GM12878 (cell line): ENCODE measurements at regions not wholly inside any gene's neighbourhood (a gene's known extent, or its start where the extent isn't known, plus 50 kb on each side); places are given as distances from the start of the nearest gene placed in this dataset.
"Not testable (repeated sequence)": the region's sequence is repeated elsewhere in the genome, so short reads cannot be mapped to it uniquely, and the experiment has no call there.

Experiments used
- ATAC-seq: fragments of 200-7000 bp; cut with Tn5 transposase; 3 replicates; pipeline ENCODE4 v1.9.1; 2020; ENCODE audit warnings: mild to moderate bottlenecking, moderate library complexity
- BruUV-seq: library from RNA; stranded (reverse); fragments of 400-500 nt; replicated peaks from 2 replicates; lab custom pipeline; 2021; lab: Mats Ljungman, UMichigan
- CTCF ChIA-PET: fragments of 300-600 bp; sonication (Branson Sonifier 250); formaldehyde crosslinking; extraction: SDS; loops from one replicate; lab custom pipeline; 2021; ENCODE audit warnings: inconsistent platforms; lab: Yijun Ruan, JAX
- POLR2A ChIA-PET: fragments of 350-600 bp; formaldehyde crosslinking; extraction: SDS; loops from one replicate; lab custom pipeline; 2021; ENCODE audit warnings: inconsistent platforms; lab: Charles Lee
- RAD21 ChIA-PET: fragments of 300-600 bp; sonication (Branson Sonifier 250); formaldehyde crosslinking; loops from one replicate; lab custom pipeline; 2023; ENCODE audit warnings: antibody characterized with exemption; ENCODE audit not compliant: unreplicated experiment; lab: Charles Lee
- SMC1A ChIA-PET: fragments of 300-600 bp; sonication (Branson Sonifier 250); formaldehyde crosslinking; loops from one replicate; lab custom pipeline; 2023; ENCODE audit not compliant: unreplicated experiment, uncharacterized antibody; lab: Charles Lee
- DNase-seq: peaks from one replicate; pipeline ENCODE4 v3.0.0-alpha.2; 2011; ENCODE audit warnings: low read depth, low spot score
- FAIRE-seq: peaks from 3 replicates; lab custom pipeline; 2011; peaks lifted over from hg19 to GRCh38; lab: Jason Lieb, UNC
- H2AFZ ChIP-seq: 2 replicates; pipeline ENCODE4 v1.6.0; 2011; ENCODE audit warnings: low read depth, low read length, control low read depth; ENCODE audit not compliant: control insufficient read depth
- H3K27ac ChIP-seq: 2 replicates; pipeline ENCODE4 v1.5.1; 2011; ENCODE audit warnings: control low read depth; ENCODE audit not compliant: control insufficient read depth, insufficient read depth
- H3K27me3 ChIP-seq, 2 experiments: replicated peaks in 1 of 2; 2 replicates each; pipeline versions ENCODE4 v1.6.0 to v1.6.1; 2011; ENCODE audit warnings: low read length in 1 of 2; ENCODE audit not compliant: control insufficient read depth in 2 of 2, insufficient read depth in 2 of 2
- H3K36me3 ChIP-seq, 2 experiments: 2 replicates each; pipeline ENCODE4 v1.5.1; 2011; ENCODE audit warnings: low read length in 1 of 2; ENCODE audit not compliant: control insufficient read depth in 2 of 2, insufficient read depth in 2 of 2
- H3K4me1 ChIP-seq: 2 replicates; pipeline ENCODE4 v1.6.1; 2011; ENCODE audit warnings: mild to moderate bottlenecking, low read length, moderate library complexity, mixed read lengths; ENCODE audit not compliant: control insufficient read depth, insufficient read depth
- H3K4me2 ChIP-seq: 2 replicates; pipeline ENCODE4 v1.6.0; 2011; ENCODE audit warnings: control low read depth; ENCODE audit not compliant: control insufficient read depth, insufficient read depth
- H3K4me3 ChIP-seq: fragments of 200-600 bp; sonication (generic); 2 replicates; pipeline ENCODE4 v1.5.1; 2016
- H3K79me2 ChIP-seq: 2 replicates; pipeline ENCODE4 v1.6.0; 2011; ENCODE audit warnings: low read length; ENCODE audit not compliant: control insufficient read depth, insufficient read depth
- H3K9ac ChIP-seq: 2 replicates; pipeline ENCODE4 v1.8.0; 2011; ENCODE audit warnings: low read length, control low read depth, mixed read lengths; ENCODE audit not compliant: control insufficient read depth, insufficient read depth
- H3K9me3 ChIP-seq: replicated peaks from 3 replicates; pipeline ENCODE4 v1.5.1; 2011; ENCODE audit warnings: mild to moderate bottlenecking, low read length; ENCODE audit not compliant: control insufficient read depth, insufficient read depth
- H4K20me1 ChIP-seq: 2 replicates; pipeline ENCODE4 v1.6.0; 2011; ENCODE audit not compliant: control insufficient read depth, insufficient read depth
- CTCF ChIP-seq, 3 experiments: IDR thresholded peaks in 2 of 3; conservative IDR thresholded peaks in 1 of 3; 2 replicates each; pipeline ENCODE4 v1.5.1; 2011; ENCODE audit warnings: low read depth in 3 of 3, low read length in 3 of 3, mild to moderate bottlenecking in 3 of 3, control low read depth in 2 of 3, moderate library complexity in 2 of 3, inconsistent platforms in 1 of 3, mixed read lengths in 1 of 3; ENCODE audit not compliant: control insufficient read depth in 2 of 3, insufficient read depth in 1 of 3; ENCODE audit errors: extremely low read depth in 1 of 3
- IKZF2 ChIP-seq, 2 experiments: fragments of 450-650 bp; IDR thresholded peaks; 2 replicates each; pipeline ENCODE4 v1.6.1; 2017; ENCODE audit warnings: mild to moderate bottlenecking in 2 of 2, moderate library complexity in 2 of 2
- RAD21 ChIP-seq: IDR thresholded peaks from 2 replicates; pipeline ENCODE4 v1.6.1; 2011; ENCODE audit warnings: mild to moderate bottlenecking, low read depth, low read length, moderate library complexity; ENCODE audit not compliant: insufficient read depth
- SMC3 ChIP-seq: IDR thresholded peaks from 2 replicates; pipeline ENCODE4 v1.6.1; 2011; ENCODE audit warnings: low read length, improper control_type of control experiment, borderline replicate concordance
- WGBS: methylation state at CpG from one replicate; pipeline ENCODE4 v1.1.6; 2016; ENCODE audit warnings: low lambda C conversion rate; ENCODE audit not compliant: insufficient replicate concordance, insufficient coverage; ENCODE audit errors: missing lambda C conversion rate; 5-methylcytosine and 5-hydroxymethylcytosine counted together
- in situ Hi-C: fragments of 300-500 bp; cut with MboI; formaldehyde crosslinking; loops from 9 replicates; pipeline ENCODE4 v1.14.3; 2018; ENCODE audit warnings: mixed read lengths
- intact Hi-C: fragments of 100-400 bp; cut with micrococcal nuclease; formaldehyde crosslinking; loops from one replicate; pipeline ENCODE4 v1.14.2; 2022; ENCODE audit not compliant: unreplicated experiment

- in situ Hi-C loops, H3K4me2 ChIP-seq, POLR2A ChIA-PET, H3K27me3 ChIP-seq, BruUV-seq, H2AFZ ChIP-seq, SMC1A ChIA-PET, H4K20me1 ChIP-seq, H3K36me3 ChIP-seq, H3K9me3 ChIP-seq, H3K79me2 ChIP-seq, DNase-seq, H3K4me3 ChIP-seq, ATAC-seq, RAD21 ChIA-PET, FAIRE-seq, H3K27ac ChIP-seq, H3K9ac ChIP-seq, H3K4me1 ChIP-seq: not testable (repeated sequence)
- CTCF ChIA-PET = interaction anchor here (1.0 kb wide), 1 partner anchor 12 kb away, joined by 3 read pairs; no protein-coding TSS in a partner anchor
- WGBS = 15% methylated on average over 4 of the region's 4 CpGs
- intact Hi-C loops = loop anchor here (10.0 kb wide), 1 partner anchor 277 kb away; no protein-coding TSS in a partner anchor
These were observed 370.4 kb downstream of the HHIPL2 start for GRCh38 chr1:222177496-222177895.

- H3K4me1 ChIP-seq = no peaks in the 10 kb centered on the region
- H3K27me3 ChIP-seq = no peaks in the 10 kb centered on the region
- H4K20me1 ChIP-seq = no peaks in the 10 kb centered on the region
- RAD21 ChIA-PET = interaction anchor here (0.6 to 2.3 kb wide), 19 partner anchors 9 to 907 kb away, joined by 3 to 45 read pairs (median 4); partner anchors contain the start of gene DUSP10
- CTCF ChIA-PET = interaction anchor here (0.6 to 2.6 kb wide), 32 partner anchors 9 to 1296 kb away, joined by 3 to 26 read pairs (median 4); no protein-coding TSS in a partner anchor
- intact Hi-C loops (loop anchor here (1.0 to 10.0 kb wide), 5 partner anchors 284 to 909 kb away; no protein-coding TSS in a partner anchor), in situ Hi-C loops (loop anchor here (5.0 kb wide), 1 partner anchor 694 kb away; no protein-coding TSS in a partner anchor)
- H3K4me3 ChIP-seq = no peak overlapping the region
- no peaks in the 10 kb centered on the region for H3K79me2 ChIP-seq
- H2AFZ ChIP-seq = no peak overlapping the region
- SMC1A ChIA-PET = interaction anchor here (0.6 to 3.9 kb wide), 19 partner anchors 11 to 907 kb away, joined by 3 to 36 read pairs (median 3); partner anchors contain the start of gene DUSP10
- H3K4me2 ChIP-seq = no peak overlapping the region
- FAIRE-seq = peak; percentile 54
- DNase-seq = peak; percentile 23
- POLR2A ChIA-PET = interaction anchor here (0.6 kb wide), 1 partner anchor 427 kb away, joined by 3 read pairs; no protein-coding TSS in a partner anchor
- H3K9ac ChIP-seq = no peak overlapping the region
- 33% methylated on average over 2 of the region's 2 CpGs for WGBS
- ATAC-seq = peak; percentile 86
- no peaks in the 10 kb centered on the region for H3K36me3 ChIP-seq
- H3K9me3 ChIP-seq = no peaks in the 10 kb centered on the region; the same call in 1 of the 3 replicates
- no TSS peak for BruUV-seq
- TF ChIP-seq CTCF (IDR thresholded peaks at IDR 0.05 in 2 of 3, conservative IDR thresholded peaks at IDR 0.05 in 1 of 3; ENCODE audit: control insufficient read depth in 2 of 3, extremely low read depth in 1 of 3, insufficient read depth in 1 of 3, low read depth in 3 of 3, low read length in 3 of 3) (peak; percentile 47 to 78 (median 66)), RAD21 (peak; percentile 78), IKZF2 (IDR thresholded peaks at IDR 0.05) (no peak), SMC3 (peak; percentile 67; the same call in 1 of the 2 replicates)
- H3K27ac ChIP-seq = no peak overlapping the region
These were observed 376.9 kb downstream of the HHIPL2 start for GRCh38 chr1:222171005-222171404.
